ENCODE measurements at regions not wholly inside any gene's neighbourhood (a gene's known extent, or its start where the extent isn't known, plus 50 kb on each side); places are given as distances from the start of the nearest gene placed in this dataset.

GRCh38 chrY:20643055-20643454, 67.5 kb downstream of the EIF1AY start:
- no peak overlapping the region for H3K27ac ChIP-seq (ENCODE audit: low read depth in 1 of 2, low read length in 2 of 2)
- no peaks in the 10 kb centered on the region for H3K9me3 ChIP-seq (ENCODE audit: control insufficient read depth in 4 of 4, low read length in 3 of 4)
- no peak for TF ChIP-seq HNF4A (conservative IDR thresholded peaks at IDR 0.05)
- TF ChIP-seq CTCF (IDR thresholded peaks at IDR 0.05; ENCODE audit: low read depth, low read length, missing input control), result no peak
- no peak for TF ChIP-seq RAD21 (IDR thresholded peaks at IDR 0.05)
- TF ChIP-seq REST (IDR thresholded peaks at IDR 0.05), result no peak
- TF ChIP-seq GABPA (IDR thresholded peaks at IDR 0.05 in 1 of 2, conservative IDR thresholded peaks at IDR 0.05 in 1 of 2), result no peak
- TF ChIP-seq ZBTB33 (IDR thresholded peaks at IDR 0.05), result no peak
- TF ChIP-seq YY1 (IDR thresholded peaks at IDR 0.05), result no peak
- no peak for TF ChIP-seq MAX (IDR thresholded peaks at IDR 0.05)
- TF ChIP-seq FOXA1 (IDR thresholded peaks at IDR 0.05), result no peak
- no peak for TF ChIP-seq EGR1 (IDR thresholded peaks at IDR 0.05; ENCODE audit: low read depth in 2 of 2)
- no peak overlapping the region for H3K4me3 ChIP-seq (ENCODE audit: low read depth in 1 of 3, low read length in 3 of 3)
- no peaks in the 10 kb centered on the region for H3K36me3 ChIP-seq (ENCODE audit: control insufficient read depth in 4 of 4, insufficient read depth in 3 of 4, low read depth in 1 of 4, low read length in 3 of 4)
- no peaks in the 10 kb centered on the region for H3K4me1 ChIP-seq (ENCODE audit: control insufficient read depth in 4 of 4, insufficient read depth in 4 of 4, low read length in 3 of 4)
- no peak for DNase-seq (ENCODE audit: low spot score)
- 74% methylated on average over 7 of the region's 7 CpGs for WGBS
- no peaks in the 10 kb centered on the region for H3K27me3 ChIP-seq (ENCODE audit: control insufficient read depth in 4 of 4, insufficient read depth in 4 of 4, low read length in 3 of 4)
- H3K9ac ChIP-seq (ENCODE audit: low read depth in 1 of 2, low read length in 2 of 2), result no peak overlapping the region

- no peak overlapping the region for H3K4me3 ChIP-seq (ENCODE audit: low read depth in 1 of 3, low read length in 3 of 3)
- H3K27me3 ChIP-seq (ENCODE audit: control insufficient read depth in 4 of 4, insufficient read depth in 4 of 4, low read length in 3 of 4), result no peaks in the 10 kb centered on the region
- H3K4me1 ChIP-seq (ENCODE audit: control insufficient read depth in 4 of 4, insufficient read depth in 4 of 4, low read length in 3 of 4), result no peaks in the 10 kb centered on the region
- WGBS, result 92% methylated on average over 5 of the region's 5 CpGs
- H3K27ac ChIP-seq (ENCODE audit: low read depth in 1 of 2, low read length in 2 of 2), result no peak overlapping the region
- H3K36me3 ChIP-seq (ENCODE audit: control insufficient read depth in 4 of 4, insufficient read depth in 3 of 4, low read depth in 1 of 4, low read length in 3 of 4), result no peaks in the 10 kb centered on the region
- TF ChIP-seq EGR1 (IDR thresholded peaks at IDR 0.05; ENCODE audit: low read depth in 2 of 2) (no peak), RXRA (IDR thresholded peaks at IDR 0.05) (no peak), MAX (IDR thresholded peaks at IDR 0.05) (no peak), GABPA (IDR thresholded peaks at IDR 0.05 in 1 of 2, conservative IDR thresholded peaks at IDR 0.05 in 1 of 2) (no peak), RAD21 (IDR thresholded peaks at IDR 0.05) (no peak), CTCF (IDR thresholded peaks at IDR 0.05; ENCODE audit: low read depth, low read length, missing input control) (no peak), FOXA1 (IDR thresholded peaks at IDR 0.05) (no peak), NR2F2 (IDR thresholded peaks at IDR 0.05) (no peak), FOXA2 (IDR thresholded peaks at IDR 0.05) (no peak), SP1 (IDR thresholded peaks at IDR 0.05) (no peak), ATF3 (IDR thresholded peaks at IDR 0.05) (no peak), HNF4A (conservative IDR thresholded peaks at IDR 0.05) (no peak), JUND (IDR thresholded peaks at IDR 0.05) (no peak), YY1 (IDR thresholded peaks at IDR 0.05) (no peak), ZBTB33 (IDR thresholded peaks at IDR 0.05) (no peak)
- no peak overlapping the region for H3K9ac ChIP-seq (ENCODE audit: low read depth in 1 of 2, low read length in 2 of 2)
- H3K9me3 ChIP-seq (ENCODE audit: control insufficient read depth in 4 of 4, low read length in 3 of 4), result no peaks in the 10 kb centered on the region
- no peak for DNase-seq (ENCODE audit: low spot score)
These were observed 72.7 kb downstream of the EIF1AY start for GRCh38 chrY:20648265-20648664.
